Endothelial cell of umbilical vein (primary cell): ENCODE measurements at regions not wholly inside any gene's neighbourhood (a gene's known extent, or its start where the extent isn't known, plus 50 kb on each side); places are given as distances from the start of the nearest gene placed in this dataset.

ENCODE experiments used
- BruUV-seq: library from RNA; stranded (reverse); fragments of 400-500 nt; replicated peaks from 2 replicates; lab custom pipeline; 2021; lab: Mats Ljungman, UMichigan
- CTCF ChIA-PET: fragments of 300-600, 350-600 bp; sonication (Branson Sonifier 250); formaldehyde crosslinking; loops from one replicate; lab custom pipeline; 2021; ENCODE audit warnings: antibody characterized with exemption, inconsistent platforms; lab: Charles Lee
- POLR2A ChIA-PET: fragments of 300-600, 350-600 bp; sonication (Branson Sonifier 250); formaldehyde crosslinking; loops from one replicate; lab custom pipeline; 2021; ENCODE audit warnings: antibody characterized with exemption, inconsistent platforms; lab: Charles Lee
- DNase-seq: peaks from one replicate; pipeline ENCODE4 v3.0.0-alpha.2; 2011; ENCODE audit warnings: low read depth, low spot score
- FAIRE-seq: peaks from 2 replicates; lab custom pipeline; 2011; peaks lifted over from hg19 to GRCh38; lab: Jason Lieb, UNC
- H2AFZ ChIP-seq: 2 replicates; pipeline ENCODE4 v1.6.0; 2012; ENCODE audit warnings: low read depth, low read length, control low read depth, inconsistent platforms
- H3K27ac ChIP-seq: 2 replicates; pipeline ENCODE4 v1.5.1; 2011; ENCODE audit warnings: low read depth, mild to moderate bottlenecking, control low read depth, low read length, moderate library complexity; ENCODE audit not compliant: insufficient read depth
- H3K27me3 ChIP-seq, 2 experiments: 2 replicates each; pipeline versions ENCODE4 v1.6.0 to v1.6.1; 2011; ENCODE audit warnings: low read length in 2 of 2, mixed read lengths in 1 of 2; ENCODE audit not compliant: control insufficient read depth in 2 of 2, insufficient read depth in 2 of 2
- H3K36me3 ChIP-seq, 2 experiments: 2 replicates in 1 of 2; 3 replicates in 1 of 2; pipeline ENCODE4 v1.5.1; 2011; ENCODE audit warnings: low read length in 2 of 2, mild to moderate bottlenecking in 1 of 2, moderate library complexity in 1 of 2; ENCODE audit not compliant: control insufficient read depth in 2 of 2, insufficient read depth in 2 of 2; ENCODE audit errors: extremely low read depth in 1 of 2
- H3K4me1 ChIP-seq: 3 replicates; pipeline ENCODE4 v1.5.1; 2011; ENCODE audit warnings: mild to moderate bottlenecking, low read length; ENCODE audit not compliant: control insufficient read depth, insufficient read depth; ENCODE audit errors: extremely low read depth
- H3K4me2 ChIP-seq: 2 replicates; pipeline ENCODE4 v1.6.1; 2011; ENCODE audit warnings: low read length, control low read depth, mixed read lengths; ENCODE audit not compliant: insufficient read depth
- H3K4me3 ChIP-seq, 3 experiments: fragments of 200-600 bp in 1 of 3; sonication (generic), shearing (Covaris generic) in 1 of 3; replicated peaks in 1 of 3; 2 replicates each; pipeline ENCODE4 v1.5.1; 2011 to 2016; ENCODE audit warnings: control low read depth in 3 of 3, low read length in 3 of 3, mild to moderate bottlenecking in 2 of 3, inconsistent platforms in 1 of 3, low read depth in 1 of 3, moderate library complexity in 1 of 3; ENCODE audit not compliant: insufficient read depth in 1 of 3
- H3K79me2 ChIP-seq: 2 replicates; pipeline ENCODE4 v1.6.0; 2012; ENCODE audit warnings: low read length, inconsistent platforms; ENCODE audit not compliant: control insufficient read depth, insufficient read depth
- H3K9ac ChIP-seq: replicated peaks from 2 replicates; pipeline ENCODE3; 2011; ENCODE audit warnings: low read length, control low read depth; ENCODE audit not compliant: insufficient read depth; ENCODE audit errors: extremely low read depth
- H3K9me1 ChIP-seq: replicated peaks from 3 replicates; pipeline ENCODE4 v1.6.0; 2011; ENCODE audit warnings: mild to moderate bottlenecking, low read length; ENCODE audit not compliant: control insufficient read depth, insufficient read depth; ENCODE audit errors: extremely low read depth
- H3K9me3 ChIP-seq: replicated peaks from 2 replicates; pipeline ENCODE4 v1.5.1; 2012; ENCODE audit warnings: low read length, inconsistent platforms; ENCODE audit not compliant: control insufficient read depth, insufficient read depth
- H4K20me1 ChIP-seq: replicated peaks from 2 replicates; pipeline ENCODE3; 2011; ENCODE audit warnings: mild to moderate bottlenecking, low read length; ENCODE audit not compliant: control insufficient read depth, insufficient read depth; ENCODE audit errors: extremely low read depth
- EZH2 ChIP-seq: IDR thresholded peaks from 2 replicates; pipeline ENCODE4 v1.6.1; 2012; ENCODE audit warnings: borderline replicate concordance, low read depth, mild to moderate bottlenecking, moderate library complexity, low read length, inconsistent platforms; ENCODE audit not compliant: severe bottlenecking
- FOS ChIP-seq: IDR thresholded peaks from 2 replicates; pipeline ENCODE4 v1.6.1; 2011; ENCODE audit warnings: mild to moderate bottlenecking, low read length, moderate library complexity, borderline replicate concordance; ENCODE audit not compliant: insufficient read depth
- GATA2 ChIP-seq: IDR thresholded peaks from 2 replicates; pipeline ENCODE4 v1.7.0; 2011; ENCODE audit warnings: low read depth, mild to moderate bottlenecking, moderate library complexity, mixed read lengths, low read length; ENCODE audit not compliant: insufficient read length, insufficient read depth
- JUN ChIP-seq: IDR thresholded peaks from 2 replicates; pipeline ENCODE4 v1.6.1; 2011; ENCODE audit warnings: borderline replicate concordance, low read depth; ENCODE audit not compliant: insufficient read length, insufficient read depth
- MYC ChIP-seq: IDR thresholded peaks from one replicate; pipeline ENCODE4 v1.6.1; 2011; ENCODE audit warnings: mild to moderate bottlenecking, low read depth, low read length
- POLR2A ChIP-seq: IDR thresholded peaks from 2 replicates; pipeline ENCODE4 v1.6.1; 2012; ENCODE audit warnings: low read depth, mild to moderate bottlenecking, control low read depth, low read length
- POLR2AphosphoS5 ChIP-seq: IDR thresholded peaks from 2 replicates; pipeline ENCODE4 v1.6.1; 2012; ENCODE audit warnings: low read depth, mild to moderate bottlenecking, control low read depth, low read length, moderate library complexity; ENCODE audit not compliant: insufficient read depth
- dilution Hi-C: fragments of 300-500 bp; cut with MboI; formaldehyde crosslinking; loops from one replicate; pipeline ENCODE4 v1.15.0; 2019; ENCODE audit warnings: low sequenced_read_pairs; ENCODE audit not compliant: extremely low pct_ligation_motif_present
- intact Hi-C: fragments of 100-400 bp; cut with micrococcal nuclease; formaldehyde crosslinking; loops from one replicate; pipeline ENCODE4 v1.10.0; 2022
- TF ChIP-seq, protein P1 (sequence below), 2 donors: IDR thresholded peaks; 1 replicate in 1 of 2; 2 replicates in 1 of 2; pipeline ENCODE4 v1.5.1; 2011; ENCODE audit warnings: low read length in 2 of 2, mild to moderate bottlenecking in 2 of 2, moderate library complexity in 2 of 2, control low read depth in 1 of 2, inconsistent platforms in 1 of 2, low read depth in 1 of 2; ENCODE audit not compliant: insufficient read depth in 1 of 2; ENCODE audit errors: extremely low read depth in 1 of 2
- TF ChIP-seq, protein P2 (sequence below): IDR thresholded peaks from 2 replicates; pipeline ENCODE4 v1.6.1; 2011; ENCODE audit not compliant: insufficient read depth, insufficient read length

- H2AFZ ChIP-seq: no peak overlapping the region
- no peak overlapping the region for H3K27ac ChIP-seq
- no peaks in the 10 kb centered on the region for H3K79me2 ChIP-seq
- H3K4me1 ChIP-seq: no peaks in the 10 kb centered on the region
- no peak for FAIRE-seq
- intact Hi-C loops: no loop called here
- no peaks in the 10 kb centered on the region for H4K20me1 ChIP-seq
- TF ChIP-seq POLR2A: no peak
- TF ChIP-seq, protein P1, sequence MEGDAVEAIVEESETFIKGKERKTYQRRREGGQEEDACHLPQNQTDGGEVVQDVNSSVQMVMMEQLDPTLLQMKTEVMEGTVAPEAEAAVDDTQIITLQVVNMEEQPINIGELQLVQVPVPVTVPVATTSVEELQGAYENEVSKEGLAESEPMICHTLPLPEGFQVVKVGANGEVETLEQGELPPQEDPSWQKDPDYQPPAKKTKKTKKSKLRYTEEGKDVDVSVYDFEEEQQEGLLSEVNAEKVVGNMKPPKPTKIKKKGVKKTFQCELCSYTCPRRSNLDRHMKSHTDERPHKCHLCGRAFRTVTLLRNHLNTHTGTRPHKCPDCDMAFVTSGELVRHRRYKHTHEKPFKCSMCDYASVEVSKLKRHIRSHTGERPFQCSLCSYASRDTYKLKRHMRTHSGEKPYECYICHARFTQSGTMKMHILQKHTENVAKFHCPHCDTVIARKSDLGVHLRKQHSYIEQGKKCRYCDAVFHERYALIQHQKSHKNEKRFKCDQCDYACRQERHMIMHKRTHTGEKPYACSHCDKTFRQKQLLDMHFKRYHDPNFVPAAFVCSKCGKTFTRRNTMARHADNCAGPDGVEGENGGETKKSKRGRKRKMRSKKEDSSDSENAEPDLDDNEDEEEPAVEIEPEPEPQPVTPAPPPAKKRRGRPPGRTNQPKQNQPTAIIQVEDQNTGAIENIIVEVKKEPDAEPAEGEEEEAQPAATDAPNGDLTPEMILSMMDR (IDR thresholded peaks at IDR 0.05; ENCODE audit: extremely low read depth in 1 of 2, insufficient read depth in 1 of 2, low read depth in 1 of 2, low read length in 2 of 2): no peak
- TF ChIP-seq GATA2: no peak
- TF ChIP-seq, protein P2, sequence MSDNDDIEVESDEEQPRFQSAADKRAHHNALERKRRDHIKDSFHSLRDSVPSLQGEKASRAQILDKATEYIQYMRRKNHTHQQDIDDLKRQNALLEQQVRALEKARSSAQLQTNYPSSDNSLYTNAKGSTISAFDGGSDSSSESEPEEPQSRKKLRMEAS: no peak
- TF ChIP-seq EZH2: no peak
- TF ChIP-seq FOS: no peak
- TF ChIP-seq POLR2AphosphoS5: no peak
- no peak for TF ChIP-seq JUN
- TF ChIP-seq MYC: no peak
- no peaks in the 10 kb centered on the region for H3K36me3 ChIP-seq
- dilution Hi-C loops: no loop called here
- DNase-seq: no peak
- H3K4me2 ChIP-seq: no peak overlapping the region
- no TSS peak for BruUV-seq
- no peaks in the 10 kb centered on the region for H3K9me1 ChIP-seq
- ChIA-PET CTCF (no interaction called here), POLR2A (no interaction called here)
- H3K9me3 ChIP-seq: no peaks in the 10 kb centered on the region
- no peak overlapping the region for H3K4me3 ChIP-seq
- no peak overlapping the region for H3K9ac ChIP-seq
- no peaks in the 10 kb centered on the region for H3K27me3 ChIP-seq
Measured at GRCh38 chr6:90975741-90976140, 388.9 kb upstream of the MAP3K7 start.
